ENCODE measurements at regions not wholly inside any gene's neighbourhood (a gene's known extent, or its start where the extent isn't known, plus 50 kb on each side); places are given as distances from the start of the nearest gene placed in this dataset.

DNA sequence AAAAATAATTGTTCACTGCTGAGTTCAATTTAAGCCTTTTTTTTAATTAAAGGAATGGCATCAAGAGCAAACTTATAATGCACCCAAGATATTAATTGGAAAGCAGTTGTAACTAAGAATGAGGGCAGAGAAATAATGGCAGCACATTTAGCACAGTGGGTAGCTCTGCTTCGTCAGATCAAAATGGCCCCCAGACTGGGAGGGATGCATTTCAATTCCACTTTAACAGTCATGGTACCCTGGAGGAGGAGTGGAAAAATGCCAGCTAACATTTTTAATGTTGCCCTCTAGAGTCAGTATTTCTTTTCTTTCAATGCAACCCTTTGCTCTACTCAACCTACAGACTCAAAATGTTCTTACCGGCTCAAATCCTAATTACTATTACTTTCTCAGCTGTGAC lies 504.8 kb upstream of the SETBP1 start:
- no peak overlapping the region for H3K27ac ChIP-seq
- no peak for TF ChIP-seq ZFX (IDR thresholded peaks at IDR 0.05)
- TF ChIP-seq, protein P1, sequence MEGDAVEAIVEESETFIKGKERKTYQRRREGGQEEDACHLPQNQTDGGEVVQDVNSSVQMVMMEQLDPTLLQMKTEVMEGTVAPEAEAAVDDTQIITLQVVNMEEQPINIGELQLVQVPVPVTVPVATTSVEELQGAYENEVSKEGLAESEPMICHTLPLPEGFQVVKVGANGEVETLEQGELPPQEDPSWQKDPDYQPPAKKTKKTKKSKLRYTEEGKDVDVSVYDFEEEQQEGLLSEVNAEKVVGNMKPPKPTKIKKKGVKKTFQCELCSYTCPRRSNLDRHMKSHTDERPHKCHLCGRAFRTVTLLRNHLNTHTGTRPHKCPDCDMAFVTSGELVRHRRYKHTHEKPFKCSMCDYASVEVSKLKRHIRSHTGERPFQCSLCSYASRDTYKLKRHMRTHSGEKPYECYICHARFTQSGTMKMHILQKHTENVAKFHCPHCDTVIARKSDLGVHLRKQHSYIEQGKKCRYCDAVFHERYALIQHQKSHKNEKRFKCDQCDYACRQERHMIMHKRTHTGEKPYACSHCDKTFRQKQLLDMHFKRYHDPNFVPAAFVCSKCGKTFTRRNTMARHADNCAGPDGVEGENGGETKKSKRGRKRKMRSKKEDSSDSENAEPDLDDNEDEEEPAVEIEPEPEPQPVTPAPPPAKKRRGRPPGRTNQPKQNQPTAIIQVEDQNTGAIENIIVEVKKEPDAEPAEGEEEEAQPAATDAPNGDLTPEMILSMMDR (conservative IDR thresholded peaks at IDR 0.05) = no peak

DNA sequence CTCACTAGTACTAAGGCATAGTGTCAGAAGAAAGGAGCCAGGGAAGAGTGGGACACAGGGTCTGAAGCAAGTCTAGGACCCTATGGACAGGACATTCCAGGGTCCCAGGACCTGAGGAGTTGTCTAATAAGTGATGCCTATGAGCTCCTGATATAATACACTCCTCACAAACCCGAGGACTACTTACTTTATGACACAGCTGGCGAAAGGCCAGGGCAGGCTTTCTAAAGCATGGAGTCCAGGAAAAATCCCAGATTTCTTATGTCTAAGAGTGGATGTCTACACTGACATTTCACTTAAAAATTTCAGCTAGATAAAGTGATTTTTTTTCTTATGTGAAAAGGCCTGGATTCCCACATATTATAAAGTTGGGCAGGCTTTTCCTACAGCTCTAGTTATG lies 502.2 kb upstream of the SETBP1 start:
- no peak for TF ChIP-seq ZFX (IDR thresholded peaks at IDR 0.05)
- H3K27ac ChIP-seq = no peak overlapping the region

DNA sequence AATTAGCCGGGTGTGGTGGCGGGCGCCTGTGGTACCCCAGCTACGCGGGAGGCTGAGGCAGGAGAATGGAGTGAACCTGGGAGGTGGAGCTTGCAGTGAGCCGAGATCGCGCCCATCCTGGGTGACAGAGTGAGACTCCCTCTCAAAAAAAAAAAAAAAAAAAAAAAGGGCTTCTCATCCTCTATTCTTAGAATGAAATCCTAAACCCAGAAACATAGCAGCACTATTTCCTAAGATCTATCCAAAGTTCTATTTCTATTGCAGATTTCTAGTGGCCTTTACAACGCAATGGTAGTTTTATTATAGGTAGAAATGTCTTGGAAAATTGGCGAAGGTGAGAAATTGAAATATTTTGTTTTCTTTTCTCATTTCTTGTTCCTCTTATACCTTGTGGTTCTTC lies 501.0 kb upstream of the SETBP1 start:
- no peak overlapping the region for H3K27ac ChIP-seq
- TF ChIP-seq ZFX (IDR thresholded peaks at IDR 0.05) = no peak
- TF ChIP-seq, protein P1 (conservative IDR thresholded peaks at IDR 0.05) = no peak

- H3K27ac ChIP-seq = no peak overlapping the region
- TF ChIP-seq ZFX (IDR thresholded peaks at IDR 0.05) = no peak
- TF ChIP-seq, protein P1 (conservative IDR thresholded peaks at IDR 0.05) = no peak
Observed at GRCh38 chr18:44180683-44181082, 500.0 kb upstream of the SETBP1 start.

GRCh38 chr18:44181951-44182747 lies 498.5 kb upstream of the SETBP1 start:
- no peak overlapping the region for H3K27ac ChIP-seq
- no peak for TF ChIP-seq ZFX (IDR thresholded peaks at IDR 0.05)
- TF ChIP-seq, protein P1 (conservative IDR thresholded peaks at IDR 0.05) = no peak

DNA sequence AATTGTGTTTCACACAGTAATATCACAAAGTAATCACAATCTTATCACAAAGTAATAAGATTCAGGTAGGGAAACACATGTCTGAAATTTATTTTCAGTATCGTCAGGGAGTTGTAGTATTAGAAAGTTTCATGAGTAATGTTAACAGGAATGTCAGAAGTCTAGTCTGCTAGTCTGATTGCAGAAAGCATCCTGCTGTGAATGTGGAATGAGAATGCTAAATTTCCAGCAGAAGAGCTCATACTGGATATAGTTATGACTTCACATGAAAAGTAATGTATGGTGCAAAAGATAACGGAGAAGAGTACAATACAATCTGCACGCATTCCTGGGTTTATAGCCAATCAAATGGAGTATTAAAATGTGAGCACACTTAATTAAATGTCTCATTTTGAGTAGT lies 494.7 kb upstream of the SETBP1 start:
- no peak overlapping the region for H3K27ac ChIP-seq
- TF ChIP-seq, protein P1 (conservative IDR thresholded peaks at IDR 0.05) = no peak
- TF ChIP-seq ZFX (IDR thresholded peaks at IDR 0.05) = no peak

GRCh38 chr18:44187090-44187489 lies 493.6 kb upstream of the SETBP1 start:
- no peak overlapping the region for H3K27ac ChIP-seq
- no peak for TF ChIP-seq ZFX (IDR thresholded peaks at IDR 0.05)
- TF ChIP-seq, protein P1 (conservative IDR thresholded peaks at IDR 0.05) = no peak
